ENCODE measurements at regions not wholly inside any gene's neighbourhood (a gene's known extent, or its start where the extent isn't known, plus 50 kb on each side); places are given as distances from the start of the nearest gene placed in this dataset.
"Not testable (repeated sequence)": the region's sequence is repeated elsewhere in the genome, so short reads cannot be mapped to it uniquely, and the experiment has no call there.

- not testable (repeated sequence) for H3K27me3 ChIP-seq (ENCODE audit: control insufficient read depth in 4 of 4, insufficient read depth in 4 of 4, low read length in 3 of 4); H3K27ac ChIP-seq (ENCODE audit: low read depth in 1 of 2, low read length in 2 of 2); H3K4me1 ChIP-seq (ENCODE audit: control insufficient read depth in 4 of 4, insufficient read depth in 4 of 4, low read length in 3 of 4); DNase-seq (ENCODE audit: low spot score); H3K9ac ChIP-seq (ENCODE audit: low read depth in 1 of 2, low read length in 2 of 2); H3K4me3 ChIP-seq (ENCODE audit: low read depth in 1 of 3, low read length in 3 of 3); H3K36me3 ChIP-seq (ENCODE audit: control insufficient read depth in 4 of 4, insufficient read depth in 3 of 4, low read depth in 1 of 4, low read length in 3 of 4); H3K9me3 ChIP-seq (ENCODE audit: control insufficient read depth in 4 of 4, low read length in 3 of 4)
- 90% methylated on average over 6 of the region's 6 CpGs for WGBS
These were observed 232.9 kb upstream of the ZFP64 start for GRCh38 chr20:52424357-52424942.

- WGBS, result 88% methylated on average over 4 of the region's 4 CpGs
These were observed 232.1 kb upstream of the ZFP64 start for GRCh38 chr20:52423536-52424140.

GRCh38 chr20:52422574-52423336 lies 231.2 kb upstream of the ZFP64 start:
- no peak for DNase-seq (ENCODE audit: low spot score)
- WGBS, result 73% methylated on average over 6 of the region's 6 CpGs
- H3K9me3 ChIP-seq (ENCODE audit: control insufficient read depth in 4 of 4, low read length in 3 of 4), result peaks cover 0 to 15% (median 1%) of the 10 kb centered on the region in 4 donors
- H3K36me3 ChIP-seq (ENCODE audit: control insufficient read depth in 4 of 4, insufficient read depth in 3 of 4, low read depth in 1 of 4, low read length in 3 of 4), result no peaks in the 10 kb centered on the region
- H3K9ac ChIP-seq (ENCODE audit: low read depth in 1 of 2, low read length in 2 of 2), result no peak overlapping the region
- no peaks in the 10 kb centered on the region for H3K27me3 ChIP-seq (ENCODE audit: control insufficient read depth in 4 of 4, insufficient read depth in 4 of 4, low read length in 3 of 4)
- no peak overlapping the region for H3K4me3 ChIP-seq (ENCODE audit: low read depth in 1 of 3, low read length in 3 of 3)
- no peaks in the 10 kb centered on the region for H3K4me1 ChIP-seq (ENCODE audit: control insufficient read depth in 4 of 4, insufficient read depth in 4 of 4, low read length in 3 of 4)
- TF ChIP-seq ATF3 (IDR thresholded peaks at IDR 0.05) (no peak), RXRA (IDR thresholded peaks at IDR 0.05) (no peak), JUND (IDR thresholded peaks at IDR 0.05) (no peak), NR2F2 (IDR thresholded peaks at IDR 0.05) (no peak), FOXA1 (IDR thresholded peaks at IDR 0.05) (no peak), HNF4G (IDR thresholded peaks at IDR 0.05) (no peak), SP1 (IDR thresholded peaks at IDR 0.05) (no peak), FOXA2 (IDR thresholded peaks at IDR 0.05) (no peak), EGR1 (IDR thresholded peaks at IDR 0.05; ENCODE audit: low read depth in 2 of 2) (no peak), CTCF (IDR thresholded peaks at IDR 0.05; ENCODE audit: low read depth, low read length, missing input control) (no peak)
- no peak overlapping the region for H3K27ac ChIP-seq (ENCODE audit: low read depth in 1 of 2, low read length in 2 of 2)

More at GRCh38 chr20:52423536-52424140, 232.1 kb upstream of the ZFP64 start:
- not testable (repeated sequence) for H3K4me1 ChIP-seq (ENCODE audit: control insufficient read depth in 4 of 4, insufficient read depth in 4 of 4, low read length in 3 of 4); H3K4me3 ChIP-seq (ENCODE audit: low read depth in 1 of 3, low read length in 3 of 3); H3K9ac ChIP-seq (ENCODE audit: low read depth in 1 of 2, low read length in 2 of 2); H3K27me3 ChIP-seq (ENCODE audit: control insufficient read depth in 4 of 4, insufficient read depth in 4 of 4, low read length in 3 of 4); DNase-seq (ENCODE audit: low spot score); H3K27ac ChIP-seq (ENCODE audit: low read depth in 1 of 2, low read length in 2 of 2); H3K36me3 ChIP-seq (ENCODE audit: control insufficient read depth in 4 of 4, insufficient read depth in 3 of 4, low read depth in 1 of 4, low read length in 3 of 4)
- H3K9me3 ChIP-seq (ENCODE audit: control insufficient read depth in 4 of 4, low read length in 3 of 4), result peaks cover 0 to 14% (median 1%) of the 10 kb centered on the region in 4 donors

- 91% methylated on average over 3 of the region's 3 CpGs for WGBS
- no peaks in the 10 kb centered on the region for H3K36me3 ChIP-seq (ENCODE audit: control insufficient read depth in 4 of 4, insufficient read depth in 3 of 4, low read depth in 1 of 4, low read length in 3 of 4)
- H3K4me3 ChIP-seq (ENCODE audit: low read depth in 1 of 3, low read length in 3 of 3), result no peak overlapping the region
- TF ChIP-seq CTCF (IDR thresholded peaks at IDR 0.05; ENCODE audit: low read depth, low read length, missing input control) (no peak), ZBTB33 (IDR thresholded peaks at IDR 0.05) (no peak)
- H3K4me1 ChIP-seq (ENCODE audit: control insufficient read depth in 4 of 4, insufficient read depth in 4 of 4, low read length in 3 of 4), result no peaks in the 10 kb centered on the region
- H3K27me3 ChIP-seq (ENCODE audit: control insufficient read depth in 4 of 4, insufficient read depth in 4 of 4, low read length in 3 of 4), result no peaks in the 10 kb centered on the region
- H3K27ac ChIP-seq (ENCODE audit: low read depth in 1 of 2, low read length in 2 of 2), result no peak overlapping the region
- no peak for DNase-seq (ENCODE audit: low spot score)
- H3K9ac ChIP-seq (ENCODE audit: low read depth in 1 of 2, low read length in 2 of 2), result no peak overlapping the region
- H3K9me3 ChIP-seq (ENCODE audit: control insufficient read depth in 4 of 4, low read length in 3 of 4), result peaks cover 0 to 15% (median 1%) of the 10 kb centered on the region in 4 donors
These were observed 229.2 kb upstream of the ZFP64 start for GRCh38 chr20:52420805-52421204.
